ENCODE measurements at regions not wholly inside any gene's neighbourhood (a gene's known extent, or its start where the extent isn't known, plus 50 kb on each side); places are given as distances from the start of the nearest gene placed in this dataset.

DNA sequence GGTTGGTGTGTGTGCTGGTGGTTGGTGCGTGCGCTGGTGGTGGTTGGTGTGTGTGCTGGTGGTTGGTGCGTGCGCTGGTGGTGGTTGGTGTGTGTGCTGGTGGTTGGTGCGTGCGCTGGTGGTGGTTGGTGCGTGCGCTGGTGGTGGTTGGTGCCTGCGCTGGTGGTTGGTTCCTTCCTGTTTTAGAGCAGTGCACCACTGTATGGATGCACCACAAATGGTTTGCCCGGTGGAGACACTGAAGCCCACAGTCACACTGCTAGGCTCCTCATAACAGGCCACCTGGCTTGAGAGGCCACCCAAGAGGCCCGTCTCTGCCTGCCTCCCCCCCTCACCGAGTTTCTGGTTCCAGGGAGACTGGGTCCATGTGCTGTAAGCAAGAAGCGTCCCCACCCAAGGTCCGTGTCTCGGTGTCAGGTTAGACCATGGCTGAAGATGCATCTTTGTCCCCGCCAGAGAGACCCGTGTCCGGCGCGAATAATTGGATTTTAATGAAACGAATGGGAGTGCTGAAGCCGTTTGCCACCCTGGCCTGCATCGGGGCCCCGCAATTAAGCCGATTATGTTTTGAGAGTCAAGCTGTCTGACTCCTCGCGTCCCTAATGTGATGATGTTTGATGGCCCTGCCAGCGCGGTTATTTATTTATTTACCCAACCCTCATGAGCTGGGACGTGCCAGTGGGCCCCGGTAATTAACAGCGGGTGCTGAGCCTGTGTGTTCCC lies 161.3 kb upstream of the GSE1 start:
- no peak overlapping the region for H3K4me3 ChIP-seq (ENCODE audit: control insufficient read depth, low read depth, low read length)
- TF ChIP-seq, protein P1, sequence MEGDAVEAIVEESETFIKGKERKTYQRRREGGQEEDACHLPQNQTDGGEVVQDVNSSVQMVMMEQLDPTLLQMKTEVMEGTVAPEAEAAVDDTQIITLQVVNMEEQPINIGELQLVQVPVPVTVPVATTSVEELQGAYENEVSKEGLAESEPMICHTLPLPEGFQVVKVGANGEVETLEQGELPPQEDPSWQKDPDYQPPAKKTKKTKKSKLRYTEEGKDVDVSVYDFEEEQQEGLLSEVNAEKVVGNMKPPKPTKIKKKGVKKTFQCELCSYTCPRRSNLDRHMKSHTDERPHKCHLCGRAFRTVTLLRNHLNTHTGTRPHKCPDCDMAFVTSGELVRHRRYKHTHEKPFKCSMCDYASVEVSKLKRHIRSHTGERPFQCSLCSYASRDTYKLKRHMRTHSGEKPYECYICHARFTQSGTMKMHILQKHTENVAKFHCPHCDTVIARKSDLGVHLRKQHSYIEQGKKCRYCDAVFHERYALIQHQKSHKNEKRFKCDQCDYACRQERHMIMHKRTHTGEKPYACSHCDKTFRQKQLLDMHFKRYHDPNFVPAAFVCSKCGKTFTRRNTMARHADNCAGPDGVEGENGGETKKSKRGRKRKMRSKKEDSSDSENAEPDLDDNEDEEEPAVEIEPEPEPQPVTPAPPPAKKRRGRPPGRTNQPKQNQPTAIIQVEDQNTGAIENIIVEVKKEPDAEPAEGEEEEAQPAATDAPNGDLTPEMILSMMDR (IDR thresholded peaks at IDR 0.05; ENCODE audit: control insufficient read depth, insufficient read depth, low read depth, low read length, missing control alignments) = no peak
- no peak for DNase-seq (ENCODE audit: low read depth)

DNA sequence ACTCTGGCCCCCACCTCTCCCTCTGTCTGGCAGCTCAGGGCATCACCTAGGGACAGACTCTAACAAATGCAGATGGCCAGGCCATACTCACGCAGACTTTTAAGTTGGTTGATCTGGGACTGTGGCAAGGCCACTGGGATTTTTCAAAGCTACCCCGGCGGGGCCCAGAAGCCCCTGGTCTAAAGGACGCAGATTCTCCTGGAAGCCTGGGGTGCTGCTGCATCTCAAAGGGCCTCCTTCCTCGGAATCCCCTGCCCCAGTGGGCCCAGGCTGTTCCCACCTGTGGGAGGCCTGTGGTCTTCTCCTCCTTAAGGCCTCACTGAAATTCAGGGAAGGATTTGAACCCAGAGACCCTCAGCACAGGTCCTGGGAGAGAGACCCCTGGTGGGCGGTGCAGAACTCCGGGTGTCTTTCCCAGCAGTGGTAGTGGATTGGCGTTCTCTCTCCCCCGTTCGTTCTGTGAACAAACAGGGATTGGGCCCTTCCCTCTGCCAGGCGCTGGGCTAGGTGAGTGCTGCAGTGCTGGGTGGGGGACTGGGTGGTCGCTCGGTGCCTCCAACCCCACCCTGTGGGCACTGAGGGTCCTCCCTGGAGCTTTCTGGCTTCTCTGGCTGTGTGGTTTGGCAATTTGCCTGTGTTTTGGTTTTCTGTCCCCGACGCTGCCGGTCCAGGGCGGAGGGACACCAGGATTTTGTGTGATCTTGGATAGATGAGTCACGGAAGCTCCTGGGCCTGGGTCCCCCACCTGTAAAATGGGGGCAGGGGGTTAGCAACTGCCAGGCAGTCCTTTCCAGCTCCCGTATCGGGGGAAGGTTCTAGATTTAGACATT lies 160.5 kb upstream of the GSE1 start:
- no peak overlapping the region for H3K4me3 ChIP-seq (ENCODE audit: control insufficient read depth, low read depth, low read length)
- DNase-seq (ENCODE audit: low read depth) = no peak
- TF ChIP-seq, protein P1 (IDR thresholded peaks at IDR 0.05; ENCODE audit: control insufficient read depth, insufficient read depth, low read depth, low read length, missing control alignments) = no peak

DNA sequence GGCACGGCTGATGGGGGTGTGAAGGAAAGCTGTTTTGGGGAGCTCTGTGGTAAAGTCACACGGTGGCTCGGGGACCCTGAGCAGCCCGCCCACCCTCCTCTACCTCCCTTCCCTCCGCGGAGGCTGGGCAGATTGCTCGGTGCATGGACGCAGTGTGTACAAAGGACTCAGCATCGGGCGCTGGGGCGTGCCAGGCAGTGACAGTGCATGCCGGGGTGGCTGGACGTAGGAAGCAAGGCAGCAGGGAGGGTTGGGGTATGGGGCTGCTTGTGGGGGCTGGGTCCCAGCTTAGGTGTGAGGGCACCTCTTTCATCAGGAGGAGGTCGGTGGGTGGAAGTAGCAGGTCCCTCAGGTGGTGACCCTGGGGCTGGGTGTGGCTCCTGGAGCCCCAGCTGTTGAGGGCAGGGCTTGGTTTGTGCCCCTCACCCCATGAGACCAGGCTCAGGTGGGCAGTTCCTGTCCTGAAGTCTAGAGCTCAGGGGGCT lies 159.9 kb upstream of the GSE1 start:
- no peak for DNase-seq (ENCODE audit: low read depth)
- TF ChIP-seq, protein P1 (IDR thresholded peaks at IDR 0.05; ENCODE audit: control insufficient read depth, insufficient read depth, low read depth, low read length, missing control alignments) = no peak
- no peak overlapping the region for H3K4me3 ChIP-seq (ENCODE audit: control insufficient read depth, low read depth, low read length)

DNA sequence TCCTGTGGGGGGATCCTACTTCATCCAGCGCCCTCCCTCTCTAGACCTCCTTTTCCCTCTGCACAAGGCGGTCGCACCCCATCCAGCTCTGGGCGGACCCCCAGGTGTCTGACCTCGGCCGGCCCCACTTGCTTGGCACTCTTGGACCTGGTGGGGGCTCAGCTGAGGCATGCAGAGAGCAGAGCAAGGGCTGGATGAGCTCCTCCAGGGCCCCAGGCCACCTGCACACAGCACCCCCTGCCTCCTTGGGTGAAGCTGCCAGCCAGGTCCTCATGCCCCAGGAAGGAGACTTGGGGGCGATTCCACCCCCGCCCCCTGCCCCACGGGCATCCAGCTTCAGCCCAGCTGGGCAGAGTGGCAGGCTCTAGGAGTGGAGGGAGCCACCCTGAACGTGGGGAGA lies 159.4 kb upstream of the GSE1 start:
- H3K4me3 ChIP-seq (ENCODE audit: control insufficient read depth, low read depth, low read length) = no peak overlapping the region
- TF ChIP-seq, protein P1 (IDR thresholded peaks at IDR 0.05; ENCODE audit: control insufficient read depth, insufficient read depth, low read depth, low read length, missing control alignments) = no peak
- DNase-seq (ENCODE audit: low read depth) = no peak

DNA sequence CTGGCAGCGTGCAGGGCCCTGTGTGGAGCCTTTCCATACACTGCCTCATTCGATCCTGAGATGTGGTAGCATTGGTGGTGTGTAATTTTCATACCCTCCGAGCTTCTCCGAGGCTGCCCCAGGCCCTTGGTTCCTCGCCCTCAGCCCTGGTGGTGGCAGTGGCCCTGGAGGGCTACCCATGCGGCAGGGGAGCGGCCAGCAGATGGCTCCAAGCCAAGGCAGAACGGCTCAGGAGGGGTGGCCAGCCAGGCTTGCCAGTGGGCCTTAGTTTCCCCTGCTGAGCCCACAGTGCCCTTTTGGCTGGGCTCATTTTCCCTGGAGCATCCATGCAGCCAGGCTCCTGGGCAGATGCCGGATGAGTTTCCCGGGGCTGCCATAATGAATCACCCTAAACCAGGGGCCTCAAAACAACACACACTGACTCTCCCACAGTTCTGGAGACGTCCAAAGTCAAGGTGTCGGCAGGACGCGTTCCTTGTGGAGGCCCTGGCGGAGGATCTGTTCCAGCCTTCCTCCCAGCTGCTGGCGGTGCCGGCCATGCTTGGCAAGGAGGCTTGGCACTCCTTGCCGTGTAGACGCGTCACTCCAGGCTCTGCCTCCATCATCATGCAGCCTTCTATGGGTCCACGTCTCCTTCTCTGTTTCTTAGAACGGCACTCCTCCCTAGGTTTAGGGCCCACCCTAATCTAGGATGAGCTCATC lies 158.8 kb upstream of the GSE1 start:
- H3K4me3 ChIP-seq (ENCODE audit: control insufficient read depth, low read depth, low read length) = no peak overlapping the region
- no peak for DNase-seq (ENCODE audit: low read depth)
- TF ChIP-seq, protein P1 (IDR thresholded peaks at IDR 0.05; ENCODE audit: control insufficient read depth, insufficient read depth, low read depth, low read length, missing control alignments) = no peak

DNA sequence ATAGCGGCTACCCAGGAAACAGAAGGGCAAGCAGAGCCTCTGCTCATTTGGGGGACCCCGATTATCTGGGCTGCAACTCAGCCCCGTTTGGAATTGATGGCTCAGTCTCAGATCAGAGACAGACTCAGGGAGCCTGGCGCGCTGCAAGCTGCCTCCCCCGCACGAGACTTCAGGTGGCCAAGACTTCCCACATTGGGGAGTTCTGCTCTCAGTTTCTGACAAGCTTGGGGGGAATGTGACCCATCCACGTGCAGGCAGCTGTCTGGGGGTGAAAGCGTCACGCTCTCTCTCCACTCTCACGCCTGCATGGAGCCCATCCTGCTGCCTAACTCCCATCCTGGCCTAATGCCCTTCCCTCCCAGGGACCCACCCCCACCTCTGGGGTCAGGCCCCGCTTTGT lies 157.6 kb upstream of the GSE1 start:
- TF ChIP-seq, protein P1 (IDR thresholded peaks at IDR 0.05; ENCODE audit: control insufficient read depth, insufficient read depth, low read depth, low read length, missing control alignments) = no peak
- no peak for DNase-seq (ENCODE audit: low read depth)
- H3K4me3 ChIP-seq (ENCODE audit: control insufficient read depth, low read depth, low read length) = no peak overlapping the region
